Tongue (tissue), 1 donor: ENCODE measurements at regions not wholly inside any gene's neighbourhood (a gene's known extent, or its start where the extent isn't known, plus 50 kb on each side); places are given as distances from the start of the nearest gene placed in this dataset.
A peak's percentile ranks its signal among the peaks of the same experiment; 100 is the strongest.

Experiments used
- DNase-seq: peaks from one replicate; pipeline ENCODE4 v3.0.0-alpha.2; 2015

- DNase-seq = no peak
Measured at GRCh38 chr21:41048145-41048544, 119.8 kb upstream of the BACE2 start.

- DNase-seq = no peak
Measured at GRCh38 chr21:41048623-41049022, 119.3 kb upstream of the BACE2 start.

GRCh38 chr21:41052820-41053555, 115.0 kb upstream of the BACE2 start:
- no peak for DNase-seq

DNA sequence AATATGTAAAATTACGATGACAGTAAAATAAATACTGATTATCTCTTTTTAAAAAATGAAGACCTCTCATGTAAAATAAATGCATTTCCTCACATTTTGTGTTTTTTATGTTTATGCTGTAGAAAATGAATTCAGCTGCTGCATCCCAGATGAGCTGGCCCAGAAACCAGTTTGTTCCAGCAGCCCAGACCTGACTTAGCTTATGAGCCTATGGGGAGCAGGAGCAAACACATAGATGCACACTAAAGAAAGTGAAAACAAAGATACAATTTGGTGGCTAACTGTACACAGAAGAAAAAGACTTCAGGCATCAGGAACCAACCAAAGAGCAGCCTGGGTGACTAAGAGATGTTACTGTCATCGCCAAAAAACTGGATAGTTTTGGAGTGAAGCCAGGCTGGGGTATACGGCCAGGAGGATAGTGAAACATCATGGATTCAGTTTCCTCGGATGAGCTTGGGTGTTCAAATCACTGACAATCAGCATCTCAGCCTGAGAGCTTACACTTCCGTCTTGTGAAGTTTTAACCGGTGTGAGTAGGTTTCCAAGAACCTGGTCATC, 113.9 kb upstream of the BACE2 start:
- peak; percentile 54 for DNase-seq

- DNase-seq = no peak
Measured at GRCh38 chr21:41055266-41055665, 112.7 kb upstream of the BACE2 start.

GRCh38 chr21:41059871-41060270, 108.1 kb upstream of the BACE2 start:
- no peak for DNase-seq

DNA sequence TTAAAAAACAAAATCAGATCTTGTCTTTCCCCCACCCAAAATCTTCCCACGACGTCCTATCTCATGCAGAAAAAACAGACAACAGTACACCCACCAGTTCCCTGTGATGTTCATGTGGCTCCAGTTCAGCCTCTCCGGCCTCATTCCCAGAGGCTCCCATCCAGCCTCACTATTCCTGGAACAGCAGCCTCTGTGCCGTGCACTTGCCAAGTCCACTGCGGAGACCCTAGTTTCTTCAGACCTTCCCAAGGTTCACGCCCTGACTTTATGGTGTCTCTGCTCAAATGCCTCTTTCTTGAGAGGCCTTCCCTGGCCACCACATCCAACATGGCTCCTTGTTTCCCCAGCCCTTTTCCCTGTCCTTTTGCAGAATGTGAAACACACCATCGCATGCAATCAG, 106.3 kb upstream of the BACE2 start:
- DNase-seq = no peak

DNA sequence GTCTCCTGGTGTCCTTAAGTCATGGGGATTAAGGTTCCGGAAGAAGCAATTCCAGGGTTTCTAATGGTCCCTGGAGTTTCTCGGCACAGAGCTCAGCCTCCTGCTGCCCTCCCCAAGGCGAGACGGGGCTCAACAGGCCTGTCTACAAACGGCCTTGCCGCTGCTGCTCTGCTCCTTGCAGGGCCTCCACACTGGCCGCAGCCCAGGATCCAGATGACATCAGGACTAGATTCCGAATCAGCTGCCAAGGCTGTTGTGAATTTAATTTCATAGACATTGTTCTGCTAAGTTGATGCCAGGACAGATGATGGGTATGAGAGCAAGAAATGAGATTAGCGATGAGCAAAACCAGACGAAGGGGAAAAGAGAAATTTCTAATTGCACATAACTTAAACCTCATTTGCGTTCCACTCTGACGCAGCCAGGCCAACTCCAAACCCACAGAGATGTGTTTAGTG, 103.6 kb upstream of the BACE2 start:
- DNase-seq = peak; percentile 95

- no peak for DNase-seq
Measured at GRCh38 chr21:41064951-41065350, 103.0 kb upstream of the BACE2 start.

DNA sequence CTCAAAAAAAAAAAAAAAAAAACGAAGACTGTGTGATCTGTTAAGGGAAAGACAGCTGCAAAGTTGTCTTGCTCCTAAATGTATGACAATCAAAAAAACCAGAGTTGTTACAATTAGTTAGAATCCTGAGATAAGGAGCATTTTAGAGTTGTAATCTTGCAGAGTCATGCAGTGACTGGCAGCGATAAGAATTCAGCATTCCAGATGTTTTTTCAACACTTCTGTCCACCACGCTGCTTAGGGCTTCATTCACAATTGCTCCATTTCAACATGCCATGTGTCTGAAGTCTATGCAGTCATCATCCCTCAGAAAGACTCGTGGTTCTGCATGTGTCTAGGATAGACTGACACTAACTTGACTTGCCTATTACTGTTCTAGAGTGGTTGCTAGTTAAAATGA, 102.4 kb upstream of the BACE2 start:
- DNase-seq = no peak

- peak; percentile 24 for DNase-seq
Measured at GRCh38 chr21:41066086-41066938, 101.6 kb upstream of the BACE2 start.

GRCh38 chr21:41067709-41068108, 100.3 kb upstream of the BACE2 start:
- DNase-seq = no peak

- no peak for DNase-seq
Measured at GRCh38 chr21:41068496-41068895, 99.5 kb upstream of the BACE2 start.

DNA sequence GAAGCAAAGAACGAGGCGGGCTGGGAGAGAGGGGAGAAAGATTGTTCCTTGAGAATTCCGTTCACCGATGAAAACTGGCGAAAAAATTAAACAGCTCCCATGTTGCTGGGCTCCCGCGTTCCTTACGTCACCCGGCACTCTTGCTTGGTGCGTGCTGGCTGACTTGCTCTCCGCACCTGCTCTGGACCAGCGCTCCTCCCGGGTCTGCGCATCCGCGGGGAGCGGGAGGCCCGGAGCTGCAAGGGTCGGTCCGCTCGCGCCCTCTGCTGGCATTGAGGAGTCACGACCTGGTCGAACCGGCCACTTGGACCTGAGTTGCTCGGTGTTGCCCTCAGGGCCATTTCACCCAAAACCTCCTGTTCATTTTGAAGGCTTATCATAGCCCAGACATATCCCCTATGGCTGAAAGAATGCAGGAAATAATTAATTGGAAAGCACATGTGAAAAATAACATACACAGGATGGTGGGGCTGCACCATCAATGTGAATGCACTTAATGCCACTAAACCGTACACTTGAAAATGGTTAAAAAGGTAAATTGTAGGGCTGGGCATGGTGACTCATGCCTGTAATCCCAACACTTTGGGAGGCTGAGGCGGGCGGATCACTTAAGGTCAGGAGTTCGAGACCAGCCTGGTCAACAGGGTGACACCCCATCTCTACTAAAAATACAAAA, 98.9 kb upstream of the BACE2 start:
- DNase-seq = peak; percentile 93

- no peak for DNase-seq
Measured at GRCh38 chr21:41070284-41070683, 97.7 kb upstream of the BACE2 start.

DNA sequence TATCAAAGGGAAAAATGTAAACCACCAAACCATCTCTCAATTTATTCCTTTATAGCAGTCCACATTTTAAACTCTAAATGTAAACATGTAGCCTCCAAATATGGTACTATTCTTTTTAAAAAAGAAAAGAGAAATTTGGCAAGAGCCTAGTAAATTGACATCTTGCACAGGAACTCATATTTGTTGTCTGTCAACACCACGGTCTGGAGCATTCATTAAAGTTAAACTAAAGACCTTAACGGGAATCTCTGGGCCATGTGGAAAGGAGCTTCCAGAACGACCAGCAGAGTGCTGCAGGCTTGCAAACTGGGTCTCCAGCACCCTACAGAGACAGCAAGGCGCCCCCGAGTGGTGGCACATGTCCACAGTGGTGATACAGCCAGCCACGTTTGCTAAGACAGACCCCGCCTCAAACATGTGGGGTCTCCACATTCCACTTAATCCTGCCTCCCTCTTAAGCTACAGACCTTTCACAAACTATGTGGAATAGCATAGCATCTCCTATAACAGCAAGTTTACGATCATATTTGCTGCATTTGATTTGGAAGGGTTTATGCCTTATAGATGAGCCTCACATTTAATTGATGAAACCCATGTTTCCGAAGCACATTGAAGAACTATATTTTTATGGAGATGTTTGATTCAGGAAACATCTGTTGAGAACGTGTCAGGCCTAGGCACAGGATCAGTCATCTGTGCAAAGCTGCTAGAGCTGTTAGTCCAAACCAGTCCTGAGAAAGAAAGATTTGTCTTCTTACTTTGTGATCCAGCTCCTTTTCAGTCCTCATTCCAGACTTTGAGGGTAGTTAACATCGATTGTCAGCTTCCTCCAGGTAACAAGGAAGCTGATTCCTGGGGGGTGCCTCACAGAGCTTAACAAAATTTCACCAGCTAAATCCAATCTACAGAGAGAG, 96.4 kb upstream of the BACE2 start:
- peak; percentile 37 for DNase-seq

DNA sequence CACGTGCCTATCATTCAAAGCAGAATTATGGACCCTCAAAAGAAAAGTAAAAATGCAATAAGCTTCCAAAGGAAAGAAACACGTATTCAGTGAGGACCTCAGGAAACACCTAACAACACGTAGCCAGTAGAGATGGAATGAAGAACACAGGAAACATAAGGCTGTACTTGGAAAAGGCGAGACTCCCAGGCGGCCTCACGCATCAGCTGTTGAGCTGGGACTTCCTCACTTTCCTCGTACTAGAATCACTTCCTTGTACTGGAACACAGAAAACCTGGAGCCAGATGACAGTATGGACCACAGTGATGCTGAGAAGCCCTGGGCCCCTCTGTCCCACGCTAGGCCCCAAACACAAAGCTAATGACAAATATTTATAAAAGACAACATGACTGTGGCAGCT, 94.4 kb upstream of the BACE2 start:
- no peak for DNase-seq

DNA sequence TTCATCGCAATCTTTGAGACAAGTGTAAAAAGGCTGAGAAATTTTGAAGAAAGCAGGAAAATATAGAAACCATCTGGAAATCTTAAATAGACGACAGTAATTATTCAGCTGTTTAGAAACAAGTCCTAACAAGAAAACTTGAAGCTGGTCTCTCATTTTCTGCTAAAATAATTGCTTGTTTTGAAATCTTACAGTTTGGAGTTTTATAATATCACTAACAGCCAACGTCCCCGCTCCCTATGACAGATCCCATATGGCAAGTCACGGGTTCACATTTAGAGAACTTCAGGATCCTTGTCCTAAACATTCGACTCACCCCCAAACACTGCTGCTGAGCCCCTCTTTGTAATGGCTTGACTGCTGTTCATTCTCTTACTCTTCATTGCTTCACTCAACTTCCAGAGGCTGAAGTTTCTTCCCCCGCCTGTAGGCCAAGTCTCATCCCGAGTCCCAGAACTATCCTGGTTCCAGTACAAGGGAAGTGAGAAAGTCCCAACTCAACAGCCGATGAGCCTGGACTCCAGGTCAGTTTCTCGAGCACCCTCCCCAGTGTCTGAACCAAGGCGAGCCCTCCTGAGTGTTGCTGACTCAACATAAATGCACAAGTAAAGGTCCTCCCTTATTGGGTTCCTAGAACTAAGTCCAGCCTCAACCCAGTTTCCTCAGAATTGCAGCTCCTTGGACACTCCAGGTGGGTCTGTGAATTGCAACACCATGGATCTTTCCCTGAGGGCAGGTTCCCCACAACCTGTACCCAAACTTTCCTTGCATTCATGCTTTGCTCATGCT, 93.4 kb upstream of the BACE2 start:
- DNase-seq = no peak

DNA sequence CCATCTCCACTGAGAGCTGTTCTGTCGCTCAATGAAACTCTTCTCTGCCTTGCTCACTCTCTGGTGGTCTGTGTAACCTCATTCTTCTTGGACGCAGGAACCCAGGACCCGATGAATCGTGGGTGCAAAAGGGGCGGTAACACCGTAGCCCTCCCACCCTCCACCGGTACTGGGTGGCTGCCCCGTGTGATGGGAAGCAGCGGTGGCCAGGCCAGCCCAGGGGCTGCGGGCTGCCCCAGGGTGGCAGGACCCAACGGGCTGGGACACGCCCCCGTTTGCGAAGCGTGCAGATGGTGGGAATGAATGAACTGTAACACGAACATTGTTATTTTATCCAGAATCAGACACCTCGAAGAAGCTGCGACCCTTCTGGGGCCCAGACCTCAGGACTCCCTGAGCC, 92.3 kb upstream of the BACE2 start:
- no peak for DNase-seq

- DNase-seq = no peak
Measured at GRCh38 chr21:41076064-41076463, 91.9 kb upstream of the BACE2 start.

- DNase-seq = no peak
Measured at GRCh38 chr21:41079159-41079558, 88.8 kb upstream of the BACE2 start.
